Endothelial cell of umbilical vein (primary cell): ENCODE measurements at regions not wholly inside any gene's neighbourhood (a gene's known extent, or its start where the extent isn't known, plus 50 kb on each side); places are given as distances from the start of the nearest gene placed in this dataset.

Source experiments
- BruUV-seq: library from RNA; stranded (reverse); fragments of 400-500 nt; replicated peaks from 2 replicates; lab custom pipeline; 2021; lab: Mats Ljungman, UMichigan
- CTCF ChIA-PET: fragments of 300-600, 350-600 bp; sonication (Branson Sonifier 250); formaldehyde crosslinking; loops from one replicate; lab custom pipeline; 2021; ENCODE audit warnings: antibody characterized with exemption, inconsistent platforms; lab: Charles Lee
- POLR2A ChIA-PET: fragments of 300-600, 350-600 bp; sonication (Branson Sonifier 250); formaldehyde crosslinking; loops from one replicate; lab custom pipeline; 2021; ENCODE audit warnings: antibody characterized with exemption, inconsistent platforms; lab: Charles Lee
- DNase-seq: peaks from one replicate; pipeline ENCODE4 v3.0.0-alpha.2; 2011; ENCODE audit warnings: low read depth, low spot score
- FAIRE-seq: peaks from 2 replicates; lab custom pipeline; 2011; peaks lifted over from hg19 to GRCh38; lab: Jason Lieb, UNC
- H2AFZ ChIP-seq: 2 replicates; pipeline ENCODE4 v1.6.0; 2012; ENCODE audit warnings: low read depth, low read length, control low read depth, inconsistent platforms
- H3K27ac ChIP-seq: 2 replicates; pipeline ENCODE4 v1.5.1; 2011; ENCODE audit warnings: low read depth, mild to moderate bottlenecking, control low read depth, low read length, moderate library complexity; ENCODE audit not compliant: insufficient read depth
- H3K27me3 ChIP-seq, 2 experiments: 2 replicates each; pipeline versions ENCODE4 v1.6.0 to v1.6.1; 2011; ENCODE audit warnings: low read length in 2 of 2, mixed read lengths in 1 of 2; ENCODE audit not compliant: control insufficient read depth in 2 of 2, insufficient read depth in 2 of 2
- H3K36me3 ChIP-seq, 2 experiments: 2 replicates in 1 of 2; 3 replicates in 1 of 2; pipeline ENCODE4 v1.5.1; 2011; ENCODE audit warnings: low read length in 2 of 2, mild to moderate bottlenecking in 1 of 2, moderate library complexity in 1 of 2; ENCODE audit not compliant: control insufficient read depth in 2 of 2, insufficient read depth in 2 of 2; ENCODE audit errors: extremely low read depth in 1 of 2
- H3K4me1 ChIP-seq: 3 replicates; pipeline ENCODE4 v1.5.1; 2011; ENCODE audit warnings: mild to moderate bottlenecking, low read length; ENCODE audit not compliant: control insufficient read depth, insufficient read depth; ENCODE audit errors: extremely low read depth
- H3K4me2 ChIP-seq: 2 replicates; pipeline ENCODE4 v1.6.1; 2011; ENCODE audit warnings: low read length, control low read depth, mixed read lengths; ENCODE audit not compliant: insufficient read depth
- H3K4me3 ChIP-seq, 3 experiments: fragments of 200-600 bp in 1 of 3; sonication (generic), shearing (Covaris generic) in 1 of 3; replicated peaks in 1 of 3; 2 replicates each; pipeline ENCODE4 v1.5.1; 2011 to 2016; ENCODE audit warnings: control low read depth in 3 of 3, low read length in 3 of 3, mild to moderate bottlenecking in 2 of 3, inconsistent platforms in 1 of 3, low read depth in 1 of 3, moderate library complexity in 1 of 3; ENCODE audit not compliant: insufficient read depth in 1 of 3
- H3K79me2 ChIP-seq: 2 replicates; pipeline ENCODE4 v1.6.0; 2012; ENCODE audit warnings: low read length, inconsistent platforms; ENCODE audit not compliant: control insufficient read depth, insufficient read depth
- H3K9ac ChIP-seq: replicated peaks from 2 replicates; pipeline ENCODE3; 2011; ENCODE audit warnings: low read length, control low read depth; ENCODE audit not compliant: insufficient read depth; ENCODE audit errors: extremely low read depth
- H3K9me1 ChIP-seq: replicated peaks from 3 replicates; pipeline ENCODE4 v1.6.0; 2011; ENCODE audit warnings: mild to moderate bottlenecking, low read length; ENCODE audit not compliant: control insufficient read depth, insufficient read depth; ENCODE audit errors: extremely low read depth
- H3K9me3 ChIP-seq: replicated peaks from 2 replicates; pipeline ENCODE4 v1.5.1; 2012; ENCODE audit warnings: low read length, inconsistent platforms; ENCODE audit not compliant: control insufficient read depth, insufficient read depth
- H4K20me1 ChIP-seq: replicated peaks from 2 replicates; pipeline ENCODE3; 2011; ENCODE audit warnings: mild to moderate bottlenecking, low read length; ENCODE audit not compliant: control insufficient read depth, insufficient read depth; ENCODE audit errors: extremely low read depth
- CTCF ChIP-seq, 2 donors: IDR thresholded peaks; 1 replicate in 1 of 2; 2 replicates in 1 of 2; pipeline ENCODE4 v1.5.1; 2011; ENCODE audit warnings: low read length in 2 of 2, mild to moderate bottlenecking in 2 of 2, moderate library complexity in 2 of 2, control low read depth in 1 of 2, inconsistent platforms in 1 of 2, low read depth in 1 of 2; ENCODE audit not compliant: insufficient read depth in 1 of 2; ENCODE audit errors: extremely low read depth in 1 of 2
- EZH2 ChIP-seq: IDR thresholded peaks from 2 replicates; pipeline ENCODE4 v1.6.1; 2012; ENCODE audit warnings: borderline replicate concordance, low read depth, mild to moderate bottlenecking, moderate library complexity, low read length, inconsistent platforms; ENCODE audit not compliant: severe bottlenecking
- dilution Hi-C: fragments of 300-500 bp; cut with MboI; formaldehyde crosslinking; loops from one replicate; pipeline ENCODE4 v1.15.0; 2019; ENCODE audit warnings: low sequenced_read_pairs; ENCODE audit not compliant: extremely low pct_ligation_motif_present
- intact Hi-C: fragments of 100-400 bp; cut with micrococcal nuclease; formaldehyde crosslinking; loops from one replicate; pipeline ENCODE4 v1.10.0; 2022

GRCh38 chr6:137944793-137945498, 77.9 kb downstream of the TNFAIP3 start:
- H3K27ac ChIP-seq, result no peak overlapping the region
- H3K9ac ChIP-seq, result no peak overlapping the region
- no peak overlapping the region for H3K4me3 ChIP-seq
- no peaks in the 10 kb centered on the region for H3K9me1 ChIP-seq
- H3K27me3 ChIP-seq, result no peaks in the 10 kb centered on the region
- peak; percentile 85 for FAIRE-seq
- H3K9me3 ChIP-seq, result no peaks in the 10 kb centered on the region
- H4K20me1 ChIP-seq, result no peaks in the 10 kb centered on the region
- ChIA-PET CTCF (interaction anchor here (0.7 to 5.6 kb wide), 40 partner anchors 10 to 286 kb away, joined by 3 to 111 read pairs (median 4); partner anchors contain the start of gene TNFAIP3), POLR2A (interaction anchor here (0.8 kb wide), 1 partner anchor 104 kb away, joined by 3 read pairs; no protein-coding TSS in a partner anchor)
- TF ChIP-seq CTCF (IDR thresholded peaks at IDR 0.05; ENCODE audit: extremely low read depth in 1 of 2, insufficient read depth in 1 of 2, low read depth in 1 of 2, low read length in 2 of 2), result peak; percentile 58 to 59
- no peak for TF ChIP-seq EZH2
- intact Hi-C loops (loop anchor here (1.0 kb wide), 4 partner anchors 78 to 237 kb away; partner anchors contain the start of gene TNFAIP3), dilution Hi-C loops (loop anchor here (25.0 kb wide), 1 partner anchor 208 kb away; no protein-coding TSS in a partner anchor)
- no peak overlapping the region for H2AFZ ChIP-seq
- peak; percentile 56 for DNase-seq
- no peaks in the 10 kb centered on the region for H3K36me3 ChIP-seq
- H3K4me1 ChIP-seq, result no peaks in the 10 kb centered on the region
- H3K79me2 ChIP-seq, result no peaks in the 10 kb centered on the region
- no peak overlapping the region for H3K4me2 ChIP-seq
- no TSS peak for BruUV-seq
